SK-N-SH treated with all-trans-retinoic acid at 6 μM for 48 hours (cell line): ENCODE measurements at regions not wholly inside any gene's neighbourhood (a gene's known extent, or its start where the extent isn't known, plus 50 kb on each side); places are given as distances from the start of the nearest gene placed in this dataset.

Experiments used
- ATAC-seq: fragments of 200-7000 bp; cut with Tn5 transposase; 3 replicates; pipeline ENCODE4 v1.9.1; 2020; ENCODE audit warnings: mild to moderate bottlenecking, moderate library complexity
- ARNTL ChIP-seq: fragments of 450-650 bp; formaldehyde crosslinking; IDR thresholded peaks from 2 replicates; pipeline ENCODE4 v1.5.0; 2020; ENCODE audit warnings: low read depth, mild to moderate bottlenecking, moderate library complexity, borderline replicate concordance
- BACH2 ChIP-seq: fragments of 250-450 bp; sonication (Bioruptor Pico); IDR thresholded peaks from 2 replicates; pipeline ENCODE4 v1.9.0; 2021; ENCODE audit warnings: mild to moderate bottlenecking, borderline replicate concordance
- CSDC2 ChIP-seq: fragments of 250-450 bp; sonication (Bioruptor Pico); IDR thresholded peaks from 2 replicates; pipeline ENCODE4 v1.5.0; 2020; ENCODE audit warnings: mild to moderate bottlenecking, moderate library complexity
- ESRRG ChIP-seq: fragments of 250-450 bp; sonication (Bioruptor Pico); IDR thresholded peaks from 2 replicates; pipeline ENCODE4 v1.6.1; 2021; ENCODE audit warnings: mild to moderate bottlenecking
- GLIS3 ChIP-seq: fragments of 250-450 bp; sonication (Bioruptor Pico); IDR thresholded peaks from 2 replicates; pipeline ENCODE4 v1.5.0; 2020; ENCODE audit warnings: mild to moderate bottlenecking, moderate library complexity
- ISL1 ChIP-seq: fragments of 250-450 bp; sonication (Bioruptor Pico); IDR thresholded peaks from 2 replicates; pipeline ENCODE4 v2.1.2; 2022; ENCODE audit warnings: mild to moderate bottlenecking, moderate library complexity
- OSR1 ChIP-seq: fragments of 250-450 bp; sonication (Bioruptor Pico); IDR thresholded peaks from 2 replicates; pipeline ENCODE4 v1.8.0; 2022; ENCODE audit warnings: moderate library complexity, mild to moderate bottlenecking, inconsistent platforms
- RARB ChIP-seq: fragments of 250-450 bp; sonication (Bioruptor Pico); IDR thresholded peaks from 2 replicates; pipeline ENCODE4 v1.8.0; 2021; ENCODE audit warnings: mild to moderate bottlenecking, moderate library complexity
- TCF4 ChIP-seq: fragments of 250-450 bp; sonication (Bioruptor Pico); IDR thresholded peaks from 2 replicates; pipeline ENCODE4 v1.8.0; 2021; ENCODE audit warnings: mild to moderate bottlenecking, moderate library complexity, borderline replicate concordance
- TOX ChIP-seq: fragments of 250-450 bp; sonication (Bioruptor Pico); IDR thresholded peaks from 2 replicates; pipeline ENCODE4 v1.8.0; 2021; ENCODE audit warnings: mild to moderate bottlenecking, moderate library complexity, borderline replicate concordance
- ZFP3 ChIP-seq: fragments of 250-450 bp; sonication (Bioruptor Pico); IDR thresholded peaks from 2 replicates; pipeline ENCODE4 v1.5.0; 2020; ENCODE audit warnings: mild to moderate bottlenecking, moderate library complexity
- ZNF70 ChIP-seq: fragments of 450-650 bp; formaldehyde crosslinking; IDR thresholded peaks from 2 replicates; pipeline ENCODE4 v1.5.0; 2020; ENCODE audit warnings: mild to moderate bottlenecking, moderate library complexity
- TF ChIP-seq, protein P1 (sequence below): fragments of 250-450 bp; sonication (Bioruptor Pico); IDR thresholded peaks from 2 replicates; pipeline ENCODE4 v1.5.1; 2021; ENCODE audit warnings: mild to moderate bottlenecking, moderate library complexity
- TF ChIP-seq, protein P2 (sequence below): fragments of 250-450 bp; sonication (Bioruptor Pico); IDR thresholded peaks from 2 replicates; pipeline ENCODE4 v1.8.0; 2021; ENCODE audit warnings: low read depth, mild to moderate bottlenecking, moderate library complexity, borderline replicate concordance
- TF ChIP-seq, protein P3 (sequence below): fragments of 250-450 bp; sonication (Bioruptor Pico); IDR thresholded peaks from 2 replicates; pipeline ENCODE4 v1.8.0; 2020; ENCODE audit warnings: mild to moderate bottlenecking, moderate library complexity, borderline replicate concordance

DNA sequence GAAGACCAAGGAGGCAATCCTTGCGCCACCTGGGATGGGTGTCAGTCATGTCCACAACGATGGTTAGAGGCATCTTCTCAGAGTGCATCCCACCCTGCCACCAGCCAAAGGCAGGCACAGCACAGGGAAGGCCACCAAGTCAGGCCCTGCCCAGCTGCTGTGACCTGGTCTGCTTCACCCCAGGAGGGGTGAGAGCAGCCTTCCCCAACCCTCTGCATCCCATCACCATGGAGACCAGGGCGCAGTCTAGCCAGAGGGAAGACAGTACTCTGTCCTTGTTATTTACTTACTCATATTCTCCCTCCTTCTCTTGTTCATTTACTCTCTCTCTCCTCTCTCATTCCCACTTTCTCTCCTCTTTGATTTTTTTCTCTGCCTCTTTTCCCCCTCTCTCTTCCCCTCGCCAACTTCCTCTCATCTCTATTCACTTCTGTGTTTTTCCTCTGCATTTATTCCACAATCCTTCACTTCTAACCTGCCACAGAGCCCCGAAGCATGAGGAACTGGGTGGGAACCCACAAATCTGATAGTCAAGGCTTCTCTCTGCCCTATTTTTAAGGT is 749.4 kb downstream of the UQCRFS1 start:
- no peak for TF ChIP-seq TCF4 (CRISPR knock-in tag)
- no peak for TF ChIP-seq GLIS3 (CRISPR knock-in tag)
- TF ChIP-seq, all 23 proteins: peak for 0
- ATAC-seq: no peak

DNA sequence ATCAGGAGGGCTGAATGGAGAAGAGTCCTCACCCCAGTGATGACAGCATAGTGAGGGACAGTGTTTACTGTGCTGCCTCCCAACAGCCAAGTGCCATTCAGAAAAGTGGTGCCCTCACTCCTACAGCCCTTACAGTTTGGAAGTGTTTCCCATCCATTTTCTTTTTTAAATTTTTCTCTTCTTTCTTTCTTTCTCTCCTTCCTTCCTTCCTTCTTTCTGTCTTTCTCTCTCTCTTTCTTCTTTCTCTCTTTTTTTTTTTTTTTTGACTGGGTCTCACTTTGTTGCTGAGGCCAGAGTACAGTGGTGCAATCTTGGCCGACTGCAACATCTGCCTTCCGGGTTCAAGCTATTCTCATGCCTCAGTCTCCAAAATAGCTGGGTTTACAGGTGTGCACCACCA is 755.3 kb downstream of the UQCRFS1 start:
- no peak for ATAC-seq
- TF ChIP-seq RARB (CRISPR knock-in tag): no peak

DNA sequence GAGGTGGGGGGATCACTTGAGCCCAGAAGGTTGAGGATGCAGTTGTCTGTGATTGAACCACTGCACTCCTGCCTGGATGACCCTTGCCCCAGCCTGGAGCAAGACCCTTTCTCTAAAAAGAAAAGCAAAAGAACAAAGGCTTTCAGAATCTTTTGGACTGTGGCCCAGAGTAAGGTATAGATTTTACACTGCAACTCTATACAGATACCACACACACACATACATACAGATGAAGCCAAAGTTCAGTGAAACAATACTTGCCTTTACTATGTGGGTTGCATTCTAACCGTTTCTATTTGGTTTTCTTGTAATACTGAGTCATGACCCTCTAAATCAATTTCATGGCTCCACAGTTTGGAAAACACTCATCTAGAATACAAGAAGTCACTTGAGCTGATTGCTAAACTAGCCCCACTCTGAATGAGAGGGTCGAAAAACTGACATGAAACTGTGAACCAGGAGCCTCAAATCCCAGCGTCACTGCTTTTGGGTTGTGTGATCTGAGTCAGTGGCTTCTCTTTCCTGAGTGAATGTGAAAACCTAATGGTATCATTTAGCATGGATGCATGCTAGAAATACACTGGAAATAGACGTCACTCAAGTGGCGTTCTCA is 756.1 kb downstream of the UQCRFS1 start:
- TF ChIP-seq GLIS3 (CRISPR knock-in tag): no peak
- TF ChIP-seq, protein P1, sequence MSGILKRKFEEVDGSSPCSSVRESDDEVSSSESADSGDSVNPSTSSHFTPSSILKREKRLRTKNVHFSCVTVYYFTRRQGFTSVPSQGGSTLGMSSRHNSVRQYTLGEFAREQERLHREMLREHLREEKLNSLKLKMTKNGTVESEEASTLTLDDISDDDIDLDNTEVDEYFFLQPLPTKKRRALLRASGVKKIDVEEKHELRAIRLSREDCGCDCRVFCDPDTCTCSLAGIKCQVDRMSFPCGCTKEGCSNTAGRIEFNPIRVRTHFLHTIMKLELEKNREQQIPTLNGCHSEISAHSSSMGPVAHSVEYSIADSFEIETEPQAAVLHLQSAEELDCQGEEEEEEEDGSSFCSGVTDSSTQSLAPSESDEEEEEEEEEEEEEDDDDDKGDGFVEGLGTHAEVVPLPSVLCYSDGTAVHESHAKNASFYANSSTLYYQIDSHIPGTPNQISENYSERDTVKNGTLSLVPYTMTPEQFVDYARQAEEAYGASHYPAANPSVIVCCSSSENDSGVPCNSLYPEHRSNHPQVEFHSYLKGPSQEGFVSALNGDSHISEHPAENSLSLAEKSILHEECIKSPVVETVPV: no peak
- TF ChIP-seq ESRRG: no peak
- TF ChIP-seq, protein P2, sequence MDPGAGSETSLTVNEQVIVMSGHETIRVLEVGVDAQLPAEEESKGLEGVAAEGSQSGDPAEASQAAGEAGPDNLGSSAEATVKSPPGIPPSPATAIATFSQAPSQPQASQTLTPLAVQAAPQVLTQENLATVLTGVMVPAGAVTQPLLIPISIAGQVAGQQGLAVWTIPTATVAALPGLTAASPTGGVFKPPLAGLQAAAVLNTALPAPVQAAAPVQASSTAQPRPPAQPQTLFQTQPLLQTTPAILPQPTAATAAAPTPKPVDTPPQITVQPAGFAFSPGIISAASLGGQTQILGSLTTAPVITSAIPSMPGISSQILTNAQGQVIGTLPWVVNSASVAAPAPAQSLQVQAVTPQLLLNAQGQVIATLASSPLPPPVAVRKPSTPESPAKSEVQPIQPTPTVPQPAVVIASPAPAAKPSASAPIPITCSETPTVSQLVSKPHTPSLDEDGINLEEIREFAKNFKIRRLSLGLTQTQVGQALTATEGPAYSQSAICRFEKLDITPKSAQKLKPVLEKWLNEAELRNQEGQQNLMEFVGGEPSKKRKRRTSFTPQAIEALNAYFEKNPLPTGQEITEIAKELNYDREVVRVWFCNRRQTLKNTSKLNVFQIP: no peak
- no peak for TF ChIP-seq ZNF70 (CRISPR knock-in tag)
- no peak for TF ChIP-seq ISL1 (CRISPR knock-in tag)
- TF ChIP-seq, protein P3, sequence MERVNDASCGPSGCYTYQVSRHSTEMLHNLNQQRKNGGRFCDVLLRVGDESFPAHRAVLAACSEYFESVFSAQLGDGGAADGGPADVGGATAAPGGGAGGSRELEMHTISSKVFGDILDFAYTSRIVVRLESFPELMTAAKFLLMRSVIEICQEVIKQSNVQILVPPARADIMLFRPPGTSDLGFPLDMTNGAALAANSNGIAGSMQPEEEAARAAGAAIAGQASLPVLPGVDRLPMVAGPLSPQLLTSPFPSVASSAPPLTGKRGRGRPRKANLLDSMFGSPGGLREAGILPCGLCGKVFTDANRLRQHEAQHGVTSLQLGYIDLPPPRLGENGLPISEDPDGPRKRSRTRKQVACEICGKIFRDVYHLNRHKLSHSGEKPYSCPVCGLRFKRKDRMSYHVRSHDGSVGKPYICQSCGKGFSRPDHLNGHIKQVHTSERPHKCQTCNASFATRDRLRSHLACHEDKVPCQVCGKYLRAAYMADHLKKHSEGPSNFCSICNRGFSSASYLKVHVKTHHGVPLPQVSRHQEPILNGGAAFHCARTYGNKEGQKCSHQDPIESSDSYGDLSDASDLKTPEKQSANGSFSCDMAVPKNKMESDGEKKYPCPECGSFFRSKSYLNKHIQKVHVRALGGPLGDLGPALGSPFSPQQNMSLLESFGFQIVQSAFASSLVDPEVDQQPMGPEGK (CRISPR knock-in tag): no peak
- TF ChIP-seq CSDC2: no peak
- no peak for TF ChIP-seq BACH2
- no peak for ATAC-seq

DNA sequence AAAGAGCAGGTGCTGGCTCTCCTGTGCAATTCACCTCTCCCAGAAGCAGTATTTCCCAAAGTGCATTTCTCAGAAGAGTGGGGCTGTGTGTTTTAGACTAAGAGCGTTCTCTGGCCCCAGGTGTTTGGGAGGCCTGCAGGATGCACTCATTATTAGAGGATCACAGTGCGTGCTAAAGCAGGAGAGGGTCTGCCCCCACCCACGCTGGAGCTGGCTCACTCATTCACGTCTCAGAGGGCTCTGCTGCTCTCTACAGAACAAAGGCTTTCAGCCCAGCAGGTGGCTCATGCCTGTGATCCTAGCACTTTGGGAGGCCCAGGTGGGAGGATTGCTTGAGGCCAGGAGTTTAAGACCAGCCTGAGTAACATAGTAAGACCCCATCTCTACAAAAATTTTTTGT is 756.7 kb downstream of the UQCRFS1 start:
- no peak for ATAC-seq
- TF ChIP-seq ARNTL (CRISPR knock-in tag): no peak
- TF ChIP-seq ZFP3 (CRISPR knock-in tag): no peak
- TF ChIP-seq ISL1 (CRISPR knock-in tag): no peak
- TF ChIP-seq, protein P3 (CRISPR knock-in tag): no peak
- TF ChIP-seq TCF4 (CRISPR knock-in tag): no peak
- no peak for TF ChIP-seq GLIS3 (CRISPR knock-in tag)
- TF ChIP-seq CSDC2: no peak
- TF ChIP-seq, protein P2: no peak
- TF ChIP-seq OSR1 (CRISPR knock-in tag): no peak
- no peak for TF ChIP-seq TOX (CRISPR knock-in tag)

DNA sequence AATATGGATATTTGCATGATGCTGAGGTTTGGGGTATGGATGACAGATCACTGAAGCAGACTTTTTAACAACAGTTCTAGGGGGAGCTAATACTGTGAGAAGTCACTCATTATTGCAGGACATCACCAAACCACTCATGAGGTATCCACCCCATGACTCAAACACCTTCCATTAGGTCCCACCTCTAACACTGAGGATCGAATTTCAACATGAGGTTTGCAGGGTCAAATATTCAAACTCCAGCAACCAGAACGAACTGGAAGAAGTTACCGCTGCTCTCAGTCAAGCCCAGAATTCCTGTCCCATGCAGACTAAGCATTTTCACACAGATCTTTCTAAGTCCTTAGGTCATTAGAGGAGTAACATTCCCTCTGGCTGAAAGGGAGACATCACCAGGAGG is 758.9 kb downstream of the UQCRFS1 start:
- no peak for ATAC-seq
- TF ChIP-seq CSDC2 (no peak), ZFP3 (CRISPR knock-in tag) (no peak), ARNTL (CRISPR knock-in tag) (no peak), ZNF70 (CRISPR knock-in tag) (no peak)
- TF ChIP-seq, protein P3 (CRISPR knock-in tag): no peak
